HepG2 (cell line): ENCODE measurements at regions not wholly inside any gene's neighbourhood (a gene's known extent, or its start where the extent isn't known, plus 50 kb on each side); places are given as distances from the start of the nearest gene placed in this dataset.

ENCODE experiments used
- CREB1 ChIP-seq, 2 experiments: fragments of 450-650 bp in 1 of 2; IDR thresholded peaks; 2 replicates each; pipeline ENCODE4 v1.6.1; 2016 to 2017; ENCODE audit warnings: control low read depth in 1 of 2, mild to moderate bottlenecking in 1 of 2, missing compliant biosample characterization in 1 of 2, missing genetic modification characterization in 1 of 2
- HNRNPK ChIP-seq: fragments of 200-400 bp; formaldehyde crosslinking; IDR thresholded peaks from 2 replicates; pipeline ENCODE4 v1.6.1; 2018; ENCODE audit warnings: low read length, low read depth, moderate library complexity, mild to moderate bottlenecking; ENCODE audit not compliant: poor library complexity, severe bottlenecking
- MAFF ChIP-seq: IDR thresholded peaks from 2 replicates; pipeline ENCODE4 v1.6.1; 2011; ENCODE audit warnings: low read depth, low read length, improper control_type of control experiment
- MAZ ChIP-seq, 2 experiments: sonication (generic) in 1 of 2; formaldehyde crosslinking in 1 of 2; IDR thresholded peaks; 2 replicates each; pipeline versions ENCODE4 v1.5.0 to v1.6.1; 2012 to 2020; ENCODE audit warnings: low read depth in 2 of 2, mild to moderate bottlenecking in 2 of 2, borderline replicate concordance in 1 of 2, improper control_type of control experiment in 1 of 2, low read length in 1 of 2, missing genetic modification reagents in 1 of 2, moderate library complexity in 1 of 2
- NONO ChIP-seq, 2 experiments: fragments of 450-650 bp in 1 of 2; sonication (generic) in 1 of 2; formaldehyde crosslinking in 1 of 2; IDR thresholded peaks in 1 of 2; conservative IDR thresholded peaks in 1 of 2; 2 replicates each; pipeline versions ENCODE4 v1.6.1 to v1.8.0; 2017 to 2022; ENCODE audit warnings: mild to moderate bottlenecking in 1 of 2, missing genetic modification reagents in 1 of 2, moderate library complexity in 1 of 2
- NR3C1 ChIP-seq: sonication (generic); formaldehyde crosslinking; IDR thresholded peaks from 2 replicates; pipeline ENCODE4 v1.4.0; 2020; ENCODE audit warnings: missing genetic modification reagents
- SNAPC2 ChIP-seq: sonication (generic); formaldehyde crosslinking; IDR thresholded peaks from 2 replicates; pipeline ENCODE4 v1.8.1; 2022; ENCODE audit warnings: mild to moderate bottlenecking, missing genetic modification reagents
- ZKSCAN1 ChIP-seq: fragments of 150-350 bp; IDR thresholded peaks from 2 replicates; pipeline ENCODE4 v1.6.1; 2014; ENCODE audit warnings: low read length
- ZNF644 ChIP-seq: IDR thresholded peaks from 2 replicates; pipeline ENCODE4 v1.6.1; 2016; ENCODE audit warnings: low read depth
- TF ChIP-seq, protein P1 (sequence below): sonication (generic); formaldehyde crosslinking; IDR thresholded peaks from 2 replicates; pipeline ENCODE4; 2020; ENCODE audit warnings: missing genetic modification reagents, mild to moderate bottlenecking, borderline replicate concordance

DNA sequence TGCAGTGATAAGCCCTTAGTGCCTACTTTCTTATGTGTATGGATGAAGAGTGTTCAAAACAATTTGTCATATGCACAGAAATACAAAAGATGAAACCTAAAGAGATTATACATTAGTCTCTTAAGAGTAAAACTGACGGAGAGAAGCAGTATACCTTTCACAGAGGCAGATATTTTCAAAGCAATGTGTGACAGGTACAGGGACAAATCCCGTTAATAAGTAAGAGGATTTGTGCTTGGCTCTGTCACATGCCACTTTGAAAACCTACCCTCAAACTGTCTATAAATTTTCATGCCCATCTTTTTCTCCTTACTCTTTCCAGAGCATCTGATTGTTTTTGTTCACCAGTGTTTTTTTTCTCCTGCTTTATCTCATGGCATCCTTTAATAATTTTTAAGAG, 741.3 kb upstream of the MMS22L start:
- no peak for TF ChIP-seq SNAPC2
- no peak for TF ChIP-seq CREB1 (IDR thresholded peaks at IDR 0.05)
- no peak for TF ChIP-seq CREB1 (CRISPR knock-in tag; IDR thresholded peaks at IDR 0.05)
- TF ChIP-seq MAFF, result no peak
- no peak for TF ChIP-seq MAZ (IDR thresholded peaks at IDR 0.05; ENCODE audit: borderline replicate concordance, low read depth, low read length)
- TF ChIP-seq MAZ (CRISPR knock-in tag; IDR thresholded peaks at IDR 0.05; ENCODE audit: low read depth), result no peak
- no peak for TF ChIP-seq NONO (IDR thresholded peaks at IDR 0.05)
- TF ChIP-seq NONO (CRISPR knock-in tag; conservative IDR thresholded peaks at IDR 0.05), result no peak
- TF ChIP-seq NR3C1 (CRISPR knock-in tag), result no peak
- no peak for TF ChIP-seq ZKSCAN1
- TF ChIP-seq HNRNPK, result no peak
- TF ChIP-seq, protein P1, sequence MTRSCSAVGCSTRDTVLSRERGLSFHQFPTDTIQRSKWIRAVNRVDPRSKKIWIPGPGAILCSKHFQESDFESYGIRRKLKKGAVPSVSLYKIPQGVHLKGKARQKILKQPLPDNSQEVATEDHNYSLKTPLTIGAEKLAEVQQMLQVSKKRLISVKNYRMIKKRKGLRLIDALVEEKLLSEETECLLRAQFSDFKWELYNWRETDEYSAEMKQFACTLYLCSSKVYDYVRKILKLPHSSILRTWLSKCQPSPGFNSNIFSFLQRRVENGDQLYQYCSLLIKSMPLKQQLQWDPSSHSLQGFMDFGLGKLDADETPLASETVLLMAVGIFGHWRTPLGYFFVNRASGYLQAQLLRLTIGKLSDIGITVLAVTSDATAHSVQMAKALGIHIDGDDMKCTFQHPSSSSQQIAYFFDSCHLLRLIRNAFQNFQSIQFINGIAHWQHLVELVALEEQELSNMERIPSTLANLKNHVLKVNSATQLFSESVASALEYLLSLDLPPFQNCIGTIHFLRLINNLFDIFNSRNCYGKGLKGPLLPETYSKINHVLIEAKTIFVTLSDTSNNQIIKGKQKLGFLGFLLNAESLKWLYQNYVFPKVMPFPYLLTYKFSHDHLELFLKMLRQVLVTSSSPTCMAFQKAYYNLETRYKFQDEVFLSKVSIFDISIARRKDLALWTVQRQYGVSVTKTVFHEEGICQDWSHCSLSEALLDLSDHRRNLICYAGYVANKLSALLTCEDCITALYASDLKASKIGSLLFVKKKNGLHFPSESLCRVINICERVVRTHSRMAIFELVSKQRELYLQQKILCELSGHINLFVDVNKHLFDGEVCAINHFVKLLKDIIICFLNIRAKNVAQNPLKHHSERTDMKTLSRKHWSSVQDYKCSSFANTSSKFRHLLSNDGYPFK (CRISPR knock-in tag), result no peak
- no peak for TF ChIP-seq ZNF644 (CRISPR knock-in tag)
